Activated naive CD8-positive, alpha-beta T cell treated with anti-CD3 and anti-CD28 coated beads, Interleukin-2, amount 50 U/mL, for 24 hours (primary cell): ENCODE measurements at regions not wholly inside any gene's neighbourhood (a gene's known extent, or its start where the extent isn't known, plus 50 kb on each side); places are given as distances from the start of the nearest gene placed in this dataset.
"Not testable (repeated sequence)": the region's sequence is repeated elsewhere in the genome, so short reads cannot be mapped to it uniquely, and the experiment has no call there.

Experiments used
- ATAC-seq: fragments of 150-1000 bp; cut with Tn5 transposase; one replicate; pipeline ENCODE4 v1.10.0; 2021
- DNase-seq: peaks from one replicate; pipeline ENCODE4 v3.0.0; 2021
- H3K27ac Mint-ChIP-seq: one replicate; pipeline ENCODE4 v1.8.0; 2021; ENCODE audit warnings: mild to moderate bottlenecking, mixed read lengths
- H3K27me3 Mint-ChIP-seq: one replicate; pipeline ENCODE4 v1.8.0; 2021; ENCODE audit warnings: mixed read lengths
- H3K36me3 Mint-ChIP-seq: one replicate; pipeline ENCODE4 v1.8.0; 2021; ENCODE audit warnings: low read depth, mixed read lengths
- H3K4me1 Mint-ChIP-seq: one replicate; pipeline ENCODE4 v1.8.0; 2021; ENCODE audit warnings: mixed read lengths
- H3K4me3 Mint-ChIP-seq: one replicate; pipeline ENCODE4 v1.8.0; 2021; ENCODE audit warnings: mild to moderate bottlenecking, moderate library complexity, mixed read lengths
- H3K9me3 Mint-ChIP-seq: one replicate; pipeline ENCODE4 v1.8.0; 2021; ENCODE audit warnings: mixed read lengths

DNA sequence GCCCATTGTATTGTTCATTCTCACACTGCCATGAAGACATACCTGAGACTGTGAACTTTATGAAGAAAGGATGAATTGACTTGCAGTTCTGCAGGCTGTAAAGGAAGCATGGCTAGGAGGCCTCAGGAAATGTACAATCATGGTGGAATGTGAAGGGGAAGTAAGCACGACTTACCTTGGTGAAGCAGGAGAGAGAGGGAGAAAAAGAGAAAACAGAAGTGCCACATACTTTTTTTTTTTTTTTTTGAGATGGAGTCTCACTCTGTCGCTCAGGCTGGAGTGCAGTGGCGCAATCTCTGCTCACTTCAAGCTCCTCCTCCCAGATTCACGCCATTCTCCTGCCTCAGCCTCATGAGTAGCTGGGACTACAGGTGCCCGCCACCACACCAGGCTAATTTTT is 871.9 kb upstream of the B3GALT2 start:
- not testable (repeated sequence) for H3K27ac Mint-ChIP-seq, ATAC-seq, H3K4me3 Mint-ChIP-seq, H3K27me3 Mint-ChIP-seq, DNase-seq, H3K36me3 Mint-ChIP-seq
- peaks cover 17% of the 10 kb centered on the region for H3K9me3 Mint-ChIP-seq
- H3K4me1 Mint-ChIP-seq, result peaks cover 59% of the 10 kb centered on the region

GRCh38 chr1:194056169-194056568 is 869.8 kb upstream of the B3GALT2 start:
- H3K27ac Mint-ChIP-seq, result no peak overlapping the region
- peaks cover 17% of the 10 kb centered on the region for H3K9me3 Mint-ChIP-seq
- peaks cover 72% of the 10 kb centered on the region for H3K4me1 Mint-ChIP-seq
- peaks cover 10% of the 10 kb centered on the region for H3K36me3 Mint-ChIP-seq
- DNase-seq (no peak), ATAC-seq (peak; percentile 48)
- no peaks in the 10 kb centered on the region for H3K27me3 Mint-ChIP-seq
- H3K4me3 Mint-ChIP-seq, result peak overlapping the region; percentile 18

GRCh38 chr1:194055536-194055935 is 869.1 kb upstream of the B3GALT2 start:
- Mint-ChIP-seq H3K36me3 (peaks cover 10% of the 10 kb centered on the region), H3K9me3 (peaks cover 16% of the 10 kb centered on the region), H3K27me3 (no peaks in the 10 kb centered on the region), H3K4me3 (no peak overlapping the region), H3K4me1 (peaks cover 67% of the 10 kb centered on the region), H3K27ac (no peak overlapping the region)
- no peak for ATAC-seq
- DNase-seq, result no peak

DNA sequence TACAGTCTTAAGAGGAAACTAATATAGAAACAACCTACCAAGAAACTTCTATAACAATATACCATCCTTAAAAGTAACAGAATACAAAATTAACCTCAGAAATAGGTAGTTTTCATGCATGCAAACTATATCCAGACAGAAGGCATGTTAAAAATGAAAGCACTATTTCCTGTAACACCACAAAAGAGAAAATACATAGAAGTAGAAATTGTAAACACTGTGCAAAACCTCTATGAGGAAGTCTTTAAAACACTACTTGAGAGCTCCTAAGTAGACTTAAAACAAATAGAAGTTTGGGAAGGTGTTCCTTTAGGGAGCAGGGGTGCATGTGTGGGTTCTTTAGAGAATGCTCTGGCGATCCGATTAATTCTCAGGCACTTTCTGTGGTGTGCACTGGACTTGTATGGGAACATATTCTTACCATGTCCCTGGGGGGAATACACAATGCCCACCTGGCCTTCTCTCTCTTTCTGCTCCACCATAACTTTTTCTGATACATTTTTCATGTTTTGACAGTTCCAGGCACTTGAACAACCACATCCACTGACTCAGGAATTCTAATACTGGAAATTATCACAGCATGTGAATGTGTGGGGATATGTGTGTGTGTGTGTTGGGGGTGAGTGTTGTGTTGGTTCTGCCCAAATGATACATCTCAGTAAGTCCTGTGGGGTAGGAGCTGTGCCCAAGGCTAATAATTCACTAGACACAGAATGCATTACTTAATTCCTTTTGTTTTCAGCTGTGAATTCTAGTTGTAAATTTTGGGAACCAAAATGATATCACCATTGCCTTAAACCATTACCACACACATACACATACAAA is 866.3 kb upstream of the B3GALT2 start:
- Mint-ChIP-seq H3K27me3 (no peaks in the 10 kb centered on the region), H3K27ac (peak overlapping the region; percentile 59), H3K4me1 (peaks cover 52% of the 10 kb centered on the region), H3K36me3 (no peaks in the 10 kb centered on the region), H3K9me3 (no peaks in the 10 kb centered on the region), H3K4me3 (peak overlapping the region; percentile 59)
- DNase-seq, result no peak
- no peak for ATAC-seq

GRCh38 chr1:194047921-194048320 is 861.5 kb upstream of the B3GALT2 start:
- Mint-ChIP-seq H3K27me3 (no peaks in the 10 kb centered on the region), H3K4me3 (no peak overlapping the region), H3K27ac (no peak overlapping the region), H3K4me1 (peaks cover 25% of the 10 kb centered on the region), H3K36me3 (no peaks in the 10 kb centered on the region), H3K9me3 (no peaks in the 10 kb centered on the region)
- ATAC-seq, result no peak
- DNase-seq, result no peak

GRCh38 chr1:194047206-194047605 is 860.8 kb upstream of the B3GALT2 start:
- ATAC-seq (no peak), DNase-seq (no peak)
- Mint-ChIP-seq H3K9me3 (no peaks in the 10 kb centered on the region), H3K27me3 (no peaks in the 10 kb centered on the region), H3K36me3 (no peaks in the 10 kb centered on the region), H3K27ac (no peak overlapping the region), H3K4me1 (peaks cover 18% of the 10 kb centered on the region), H3K4me3 (no peak overlapping the region)

DNA sequence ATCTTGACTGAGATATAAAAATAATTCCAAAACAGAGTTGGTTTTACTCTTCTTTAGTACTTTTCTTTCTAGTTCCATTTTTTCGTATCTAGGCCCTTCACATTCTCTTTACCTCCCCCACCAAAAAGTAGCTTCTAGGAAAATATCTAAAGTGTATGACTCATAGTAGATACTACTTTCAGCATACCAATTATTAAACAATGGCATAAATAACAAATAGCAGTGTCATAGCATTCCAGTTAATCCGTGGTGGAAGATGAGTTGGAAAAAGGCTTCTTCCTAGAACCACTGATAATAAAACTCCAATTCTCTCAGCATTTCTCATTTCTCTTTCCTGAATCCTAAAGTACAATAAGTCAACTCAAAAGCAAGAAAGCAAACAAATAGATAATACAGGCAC is 859.0 kb upstream of the B3GALT2 start:
- H3K27ac Mint-ChIP-seq, result no peak overlapping the region

DNA sequence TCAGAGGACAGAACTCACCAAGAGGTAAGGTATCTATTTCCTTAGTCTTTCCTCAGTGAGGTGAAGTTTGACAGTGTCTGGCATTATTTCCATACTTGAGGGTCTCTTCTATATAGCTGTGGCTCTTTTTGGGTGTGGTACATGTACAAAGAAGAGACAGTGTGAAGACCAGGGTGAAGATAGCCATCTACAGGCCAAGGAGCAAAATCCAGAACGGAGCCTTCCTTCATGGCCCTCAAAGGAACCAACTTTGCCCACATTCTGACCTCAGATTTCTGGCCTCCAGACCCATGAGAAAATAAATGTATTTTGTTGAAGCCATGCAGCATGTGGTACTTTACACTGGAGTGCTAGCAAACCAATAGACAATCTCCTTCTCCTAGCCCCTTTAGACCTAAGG is 858.5 kb upstream of the B3GALT2 start:
- no peak overlapping the region for H3K4me3 Mint-ChIP-seq
- H3K36me3 Mint-ChIP-seq, result no peaks in the 10 kb centered on the region
- no peaks in the 10 kb centered on the region for H3K27me3 Mint-ChIP-seq
- H3K27ac Mint-ChIP-seq, result no peak overlapping the region
- peaks cover 12% of the 10 kb centered on the region for H3K4me1 Mint-ChIP-seq
- no peak for ATAC-seq
- no peaks in the 10 kb centered on the region for H3K9me3 Mint-ChIP-seq
- DNase-seq, result no peak

More for the DNA sequence above, 859.0 kb upstream of the B3GALT2 start:
- peaks cover 12% of the 10 kb centered on the region for H3K4me1 Mint-ChIP-seq
- no peaks in the 10 kb centered on the region for H3K36me3 Mint-ChIP-seq
- no peaks in the 10 kb centered on the region for H3K9me3 Mint-ChIP-seq
- no peaks in the 10 kb centered on the region for H3K27me3 Mint-ChIP-seq
- H3K4me3 Mint-ChIP-seq, result no peak overlapping the region
- DNase-seq (no peak), ATAC-seq (no peak)

DNA sequence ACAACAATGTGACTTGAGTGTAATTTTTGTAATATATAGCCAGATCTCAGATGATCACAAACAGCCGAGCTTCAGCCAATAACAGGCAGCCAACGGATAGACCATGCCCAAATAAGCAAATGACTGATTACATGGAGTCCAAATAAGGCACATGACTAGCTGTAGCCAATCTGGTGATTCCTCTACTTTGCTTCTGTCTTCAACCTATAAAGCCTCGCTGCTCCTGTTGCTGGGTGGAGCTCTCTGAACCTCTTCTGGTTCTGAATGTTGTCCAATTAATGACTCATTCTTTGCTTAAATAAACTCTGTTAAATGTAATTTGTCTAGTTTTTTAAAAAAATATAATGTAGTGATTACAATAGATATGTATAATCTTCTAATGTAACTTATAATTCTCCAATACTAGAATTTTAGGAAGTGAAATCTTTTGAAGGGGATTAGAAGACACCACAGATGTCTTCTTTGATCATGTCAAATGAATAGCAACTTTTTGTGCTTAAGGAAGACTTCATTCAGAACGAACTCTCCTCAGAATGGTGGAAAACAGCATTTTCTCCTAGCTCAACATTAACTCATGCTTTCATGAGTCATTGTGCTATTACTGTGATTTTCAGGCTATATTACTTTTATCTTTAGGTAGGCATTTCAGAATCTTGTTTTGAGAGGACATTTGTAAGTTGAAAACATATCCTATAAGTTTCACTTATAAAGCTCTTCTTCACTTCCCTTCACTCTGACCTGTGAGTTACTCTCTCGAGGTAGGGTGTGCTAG is 857.8 kb upstream of the B3GALT2 start:
- H3K27me3 Mint-ChIP-seq, result no peaks in the 10 kb centered on the region
- ATAC-seq (no peak), DNase-seq (no peak)
- H3K9me3 Mint-ChIP-seq, result no peaks in the 10 kb centered on the region
- no peak overlapping the region for H3K27ac Mint-ChIP-seq
- no peaks in the 10 kb centered on the region for H3K36me3 Mint-ChIP-seq
- H3K4me3 Mint-ChIP-seq, result no peak overlapping the region
- peaks cover 18% of the 10 kb centered on the region for H3K4me1 Mint-ChIP-seq

DNA sequence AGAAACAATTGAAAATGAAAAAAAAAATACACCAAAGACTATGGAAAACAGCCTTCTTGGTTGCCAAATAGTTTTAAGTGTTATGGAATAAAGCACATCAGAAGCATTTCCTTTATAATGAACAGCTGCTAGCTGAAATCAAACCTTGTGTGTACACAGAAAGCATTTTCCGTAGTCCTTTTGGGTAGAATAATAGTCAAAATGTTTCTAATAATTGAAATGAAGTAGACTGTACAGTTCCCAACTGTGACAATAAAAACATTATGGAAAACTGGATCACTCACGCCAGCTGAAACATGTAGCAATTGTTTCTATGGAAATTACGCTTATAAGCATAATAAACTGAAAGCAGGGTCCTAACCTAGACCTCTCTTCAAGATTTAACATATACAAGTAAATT is 856.3 kb upstream of the B3GALT2 start:
- Mint-ChIP-seq H3K27ac (no peak overlapping the region), H3K9me3 (no peaks in the 10 kb centered on the region), H3K27me3 (no peaks in the 10 kb centered on the region), H3K36me3 (no peaks in the 10 kb centered on the region), H3K4me1 (peaks cover 21% of the 10 kb centered on the region), H3K4me3 (no peak overlapping the region)
- ATAC-seq (no peak), DNase-seq (no peak)

- Mint-ChIP-seq H3K9me3 (peaks cover under 1% of the 10 kb centered on the region), H3K4me3 (no peak overlapping the region), H3K27ac (no peak overlapping the region), H3K36me3 (no peaks in the 10 kb centered on the region), H3K27me3 (no peaks in the 10 kb centered on the region), H3K4me1 (peaks cover 21% of the 10 kb centered on the region)
- no peak for DNase-seq
- no peak for ATAC-seq
Observed at GRCh38 chr1:194040496-194040895, 854.1 kb upstream of the B3GALT2 start.

- H3K4me1 Mint-ChIP-seq, result peaks cover 16% of the 10 kb centered on the region
- ATAC-seq (peak; percentile 33), DNase-seq (no peak)
- no peak overlapping the region for H3K27ac Mint-ChIP-seq
- no peaks in the 10 kb centered on the region for H3K27me3 Mint-ChIP-seq
- no peak overlapping the region for H3K4me3 Mint-ChIP-seq
- H3K9me3 Mint-ChIP-seq, result peaks cover 7% of the 10 kb centered on the region
- no peaks in the 10 kb centered on the region for H3K36me3 Mint-ChIP-seq
Observed at GRCh38 chr1:194039578-194039977, 853.2 kb upstream of the B3GALT2 start.

- Mint-ChIP-seq H3K36me3 (no peaks in the 10 kb centered on the region), H3K27ac (no peak overlapping the region), H3K27me3 (no peaks in the 10 kb centered on the region), H3K4me1 (no peaks in the 10 kb centered on the region), H3K4me3 (no peak overlapping the region), H3K9me3 (peaks cover 21% of the 10 kb centered on the region)
- no peak for ATAC-seq
- no peak for DNase-seq
Observed at GRCh38 chr1:194033646-194034045, 847.2 kb upstream of the B3GALT2 start.

DNA sequence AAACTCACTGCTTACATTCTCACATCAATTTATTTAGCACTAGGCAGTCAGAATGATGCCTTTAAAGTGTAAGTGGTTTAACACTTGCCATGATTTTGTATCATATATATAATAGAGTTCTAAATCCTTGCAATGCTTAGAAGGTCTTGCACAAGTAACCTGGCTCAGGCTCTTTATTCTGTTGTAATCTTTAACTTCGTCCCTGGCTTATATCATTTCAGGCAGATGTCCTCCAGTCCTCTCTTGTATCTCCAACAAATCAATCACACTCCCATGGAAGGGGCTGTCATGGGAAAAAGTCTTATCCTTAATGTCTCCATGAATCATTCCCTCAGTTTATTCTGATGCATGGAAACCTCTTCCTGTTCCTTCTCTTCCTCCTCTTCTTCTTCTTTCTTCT is 841.6 kb upstream of the B3GALT2 start:
- H3K27ac Mint-ChIP-seq, result no peak overlapping the region
- H3K4me3 Mint-ChIP-seq, result no peak overlapping the region
- peaks cover 2% of the 10 kb centered on the region for H3K4me1 Mint-ChIP-seq

GRCh38 chr1:194026422-194026821 is 840.0 kb upstream of the B3GALT2 start:
- Mint-ChIP-seq H3K36me3 (no peaks in the 10 kb centered on the region), H3K9me3 (peaks cover 13% of the 10 kb centered on the region), H3K27ac (no peak overlapping the region), H3K27me3 (no peaks in the 10 kb centered on the region), H3K4me3 (no peak overlapping the region), H3K4me1 (peaks cover 2% of the 10 kb centered on the region)
- DNase-seq (no peak), ATAC-seq (no peak)

More for the DNA sequence above, 841.6 kb upstream of the B3GALT2 start:
- DNase-seq (no peak), ATAC-seq (no peak)
- Mint-ChIP-seq H3K27me3 (no peaks in the 10 kb centered on the region), H3K36me3 (no peaks in the 10 kb centered on the region), H3K9me3 (peaks cover 13% of the 10 kb centered on the region)
